ENCODE measurements at regions not wholly inside any gene's neighbourhood (a gene's known extent, or its start where the extent isn't known, plus 50 kb on each side); places are given as distances from the start of the nearest gene placed in this dataset.

DNA sequence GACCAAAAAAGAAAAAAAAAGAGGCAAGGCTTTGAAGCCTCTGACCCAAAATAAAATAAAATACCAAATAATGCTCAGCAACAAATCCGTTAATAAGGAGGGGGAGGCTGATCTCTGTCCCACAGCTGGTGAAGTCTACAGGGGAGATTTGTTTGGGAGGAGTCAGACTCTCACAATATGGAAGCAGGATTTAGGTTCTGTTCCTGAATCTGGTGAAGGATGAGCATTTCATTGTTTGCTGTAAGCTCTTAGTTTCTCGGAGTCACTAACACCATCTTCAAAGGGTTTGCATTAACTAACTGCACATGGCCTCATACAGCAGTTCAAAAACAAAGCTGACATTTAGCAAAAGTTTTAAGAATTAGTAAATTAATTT lies 339.4 kb upstream of the TNP1 start:
- no peak for TF ChIP-seq CTCF (conservative IDR thresholded peaks at IDR 0.05 in 1 of 2, IDR thresholded peaks at IDR 0.05 in 1 of 2; ENCODE audit: extremely low read depth in 1 of 2, insufficient read depth in 1 of 2, low read depth in 1 of 2, low read length in 2 of 2)
- TF ChIP-seq EZH2 (IDR thresholded peaks at IDR 0.05; ENCODE audit: borderline replicate concordance, low read length), result no peak
